ENCODE measurements at regions not wholly inside any gene's neighbourhood (a gene's known extent, or its start where the extent isn't known, plus 50 kb on each side); places are given as distances from the start of the nearest gene placed in this dataset.
"Not testable (repeated sequence)": the region's sequence is repeated elsewhere in the genome, so short reads cannot be mapped to it uniquely, and the experiment has no call there.

GRCh38 chr20:60171313-60171712 is 213.1 kb downstream of the CDH26 start:
- no peak for DNase-seq

- DNase-seq, result no peak
Measured at GRCh38 chr20:60171738-60172137, 213.5 kb downstream of the CDH26 start.

- no peak for DNase-seq
Measured at GRCh38 chr20:60172346-60172984, 214.2 kb downstream of the CDH26 start.

DNA sequence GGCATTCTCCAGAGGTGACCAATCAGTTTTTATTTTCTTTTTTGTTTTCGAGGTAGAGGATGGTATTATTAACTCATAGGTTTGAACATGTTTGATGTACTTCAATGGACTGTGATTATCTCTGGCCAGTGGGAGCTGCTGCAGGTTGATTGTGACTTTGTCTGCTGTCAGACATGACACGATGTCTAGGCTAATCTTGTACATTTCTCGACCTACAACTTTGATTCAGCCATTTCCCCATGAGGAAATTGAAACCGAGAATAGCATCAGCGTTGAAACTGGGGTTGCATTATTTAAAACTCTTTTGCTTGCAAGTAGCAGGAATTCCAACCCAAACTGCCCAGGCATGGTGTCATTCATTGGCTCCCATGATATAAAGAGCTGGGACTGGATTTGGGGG is 218.9 kb downstream of the CDH26 start:
- no peak for DNase-seq

- DNase-seq, result no peak
Measured at GRCh38 chr20:60180986-60181385, 222.8 kb downstream of the CDH26 start.

- no peak for DNase-seq
Measured at GRCh38 chr20:60186412-60186811, 228.2 kb downstream of the CDH26 start.

GRCh38 chr20:60187683-60188082 is 229.5 kb downstream of the CDH26 start:
- no peak for DNase-seq

- no peak for DNase-seq
Measured at GRCh38 chr20:60191014-60191413, 232.8 kb downstream of the CDH26 start.

- no peak for DNase-seq
Measured at GRCh38 chr20:60192326-60192725, 234.1 kb downstream of the CDH26 start.

- DNase-seq, result not testable (repeated sequence)
Measured at GRCh38 chr20:60199132-60199531, 240.9 kb downstream of the CDH26 start.

GRCh38 chr20:60199866-60200265 is 241.6 kb downstream of the CDH26 start:
- DNase-seq, result no peak

DNA sequence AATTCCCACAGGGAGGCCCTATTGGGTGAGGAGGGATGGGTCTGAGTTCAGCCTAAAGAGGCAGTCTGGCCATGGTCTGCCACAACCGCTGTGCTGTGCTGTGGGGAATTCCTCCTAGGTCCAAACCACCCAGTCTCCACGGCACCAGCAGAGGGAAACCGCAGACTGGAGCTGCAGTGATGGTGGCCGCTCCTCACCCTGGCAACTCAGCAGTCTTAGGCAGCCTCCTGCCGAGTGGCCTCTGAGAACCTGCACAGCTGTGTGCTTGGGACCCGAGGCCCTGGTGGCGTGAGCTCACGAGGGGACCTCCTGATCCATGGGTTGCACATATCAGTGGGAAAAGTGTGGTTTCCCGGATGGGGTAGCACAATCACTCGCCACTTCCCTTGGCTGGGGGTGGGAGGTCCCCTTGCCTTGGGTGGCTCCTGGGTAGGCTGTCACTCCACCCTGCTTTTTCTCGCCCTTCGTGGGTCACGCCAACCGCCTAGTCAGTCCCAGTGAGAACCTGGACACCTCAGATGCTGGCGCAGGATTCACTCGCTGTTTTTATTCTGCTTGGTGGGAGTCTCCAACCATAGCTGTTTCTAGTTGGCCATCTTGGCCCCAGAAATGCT is 242.2 kb downstream of the CDH26 start:
- no peak for DNase-seq

GRCh38 chr20:60201198-60201835 is 243.1 kb downstream of the CDH26 start:
- no peak for DNase-seq

- DNase-seq, result no peak
Measured at GRCh38 chr20:60202046-60202445, 243.8 kb downstream of the CDH26 start.

DNA sequence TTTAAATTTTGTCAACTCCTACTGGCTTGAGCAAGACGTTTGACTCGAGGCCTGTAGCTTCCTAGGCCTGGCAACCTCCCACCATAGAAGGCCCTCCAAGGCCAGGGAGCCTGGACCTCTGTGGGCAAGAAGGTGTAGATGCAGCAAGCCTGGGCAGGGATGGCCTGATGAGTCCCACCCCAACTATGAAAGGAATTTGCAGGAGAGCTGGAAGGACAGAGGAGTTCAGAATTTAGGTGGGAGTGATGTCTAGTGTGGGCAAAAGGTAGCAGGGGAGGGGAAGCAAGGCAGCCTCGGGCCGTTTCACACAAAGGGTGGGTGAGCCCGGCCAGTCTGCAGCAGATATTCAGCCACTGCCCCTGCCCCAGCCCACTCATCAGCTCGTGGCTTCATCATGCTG is 245.2 kb downstream of the CDH26 start:
- DNase-seq, result no peak

DNA sequence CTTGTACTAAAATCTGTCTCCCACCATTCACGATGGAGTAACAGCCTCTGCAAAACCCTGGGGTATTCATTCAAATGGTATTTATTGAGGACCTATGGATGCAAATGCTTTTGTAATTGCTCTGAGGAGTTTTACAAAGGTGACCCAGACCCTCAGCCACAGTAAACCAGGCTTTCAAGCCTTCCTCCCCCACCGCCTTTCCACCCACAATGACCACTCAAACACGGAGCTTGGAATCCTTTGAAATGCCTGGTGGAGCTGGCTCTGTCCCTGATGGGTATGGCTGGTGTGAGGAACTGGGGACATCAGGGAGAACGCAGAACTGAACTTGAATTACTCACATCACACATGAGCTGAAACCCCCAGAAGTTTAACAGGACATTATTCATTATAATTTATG is 246.4 kb downstream of the CDH26 start:
- DNase-seq, result no peak

DNA sequence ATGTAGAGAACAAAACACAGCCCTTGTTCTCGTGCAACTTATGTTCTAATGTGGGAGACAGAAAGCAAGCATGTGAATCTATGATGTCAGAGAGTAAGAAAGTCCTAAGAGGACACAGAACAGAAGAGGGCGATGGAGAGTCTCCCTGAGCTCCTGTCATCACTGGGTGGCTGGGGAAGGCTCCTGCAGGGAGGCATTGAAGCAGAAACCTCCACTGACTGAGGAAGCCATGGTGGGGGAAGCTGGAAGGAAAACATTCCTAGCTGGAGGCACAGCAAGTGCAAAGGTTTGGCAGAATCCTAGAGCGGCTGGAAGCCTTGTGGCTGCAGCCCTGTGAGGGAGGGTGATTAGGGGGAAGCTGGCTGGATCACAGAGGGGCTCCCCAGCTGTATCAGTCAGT is 248.0 kb downstream of the CDH26 start:
- DNase-seq, result no peak

- DNase-seq, result no peak
Measured at GRCh38 chr20:60209048-60209447, 250.8 kb downstream of the CDH26 start.

DNA sequence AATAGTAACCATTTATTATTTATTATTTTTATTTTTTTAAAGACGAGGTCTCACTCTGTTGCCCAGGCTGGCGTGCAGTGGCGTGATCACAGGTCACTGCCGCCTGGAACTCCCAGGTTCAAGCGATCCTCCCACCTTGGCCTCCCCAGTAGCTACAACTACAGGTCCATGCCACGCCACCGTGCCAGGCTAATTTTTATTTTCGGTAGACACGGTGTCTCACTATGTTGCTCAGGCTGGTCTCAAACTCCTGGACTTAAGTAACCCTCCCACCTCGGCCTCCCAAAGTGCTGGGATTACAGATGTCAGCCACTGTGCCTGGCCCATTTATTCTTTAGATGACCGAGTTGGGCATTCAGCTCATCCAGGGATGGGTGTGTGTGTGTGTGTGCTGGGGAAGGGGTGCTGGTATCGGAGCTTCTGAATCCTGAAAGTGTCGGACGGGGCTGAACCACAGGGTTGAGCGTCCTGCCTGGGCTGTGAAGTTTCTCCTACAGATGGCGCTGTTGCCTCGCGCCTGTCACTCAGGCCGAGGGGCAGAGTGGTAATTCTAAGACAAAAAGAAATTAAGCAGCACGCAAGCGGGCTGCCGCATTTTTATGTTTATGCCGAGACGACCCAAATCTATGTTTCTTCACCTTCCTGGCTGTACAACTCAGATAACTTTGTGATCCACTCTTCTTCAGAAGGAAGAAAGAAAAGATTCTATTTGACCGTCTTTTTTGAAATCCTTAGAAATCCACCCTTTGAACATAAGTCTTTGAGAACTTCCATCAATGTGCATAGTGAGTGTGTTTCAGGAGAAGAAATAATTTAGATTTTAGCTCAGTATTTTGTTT is 252.8 kb downstream of the CDH26 start:
- peak; percentile 50 for DNase-seq

DNA sequence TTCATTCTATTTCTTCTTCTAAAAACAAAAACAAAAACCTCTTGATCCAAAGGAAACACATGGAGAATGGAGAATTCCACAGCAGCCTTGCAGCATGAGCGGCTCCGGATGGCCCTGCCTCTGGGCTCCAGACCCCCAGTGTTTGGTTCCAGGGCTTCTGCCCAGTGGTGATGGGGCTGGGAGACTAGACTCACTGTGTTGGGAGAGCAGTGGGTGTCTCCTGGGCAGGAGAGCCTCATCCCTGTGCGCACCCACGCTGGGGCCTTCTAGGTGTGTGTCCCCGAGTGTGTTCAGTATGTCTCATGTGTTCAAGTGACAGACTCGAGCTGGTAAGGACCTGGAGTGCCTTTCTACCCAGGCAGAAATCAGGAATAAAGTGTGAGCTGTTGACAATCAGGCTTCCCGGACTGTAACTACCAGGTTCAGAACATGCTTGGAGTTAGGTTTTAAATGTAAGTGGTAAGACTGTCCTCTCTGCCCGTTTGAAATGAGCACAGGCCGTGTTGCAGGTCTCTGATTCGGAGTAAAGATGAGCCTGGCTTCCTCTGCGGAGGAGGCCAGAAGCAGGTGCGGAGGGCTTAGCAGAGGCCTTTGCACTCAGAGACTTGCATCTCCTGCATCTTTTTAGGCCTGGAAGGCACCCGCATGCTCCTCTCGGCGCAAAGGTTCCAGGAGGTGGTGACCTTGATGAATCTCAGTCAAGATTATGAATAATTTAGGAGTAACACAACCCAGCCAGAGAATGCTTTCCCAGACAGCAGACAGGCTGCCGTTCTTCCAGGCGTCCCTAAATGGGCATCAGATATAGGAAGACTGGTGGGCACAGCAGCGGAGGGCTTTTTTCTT is 253.6 kb downstream of the CDH26 start:
- DNase-seq, result no peak

DNA sequence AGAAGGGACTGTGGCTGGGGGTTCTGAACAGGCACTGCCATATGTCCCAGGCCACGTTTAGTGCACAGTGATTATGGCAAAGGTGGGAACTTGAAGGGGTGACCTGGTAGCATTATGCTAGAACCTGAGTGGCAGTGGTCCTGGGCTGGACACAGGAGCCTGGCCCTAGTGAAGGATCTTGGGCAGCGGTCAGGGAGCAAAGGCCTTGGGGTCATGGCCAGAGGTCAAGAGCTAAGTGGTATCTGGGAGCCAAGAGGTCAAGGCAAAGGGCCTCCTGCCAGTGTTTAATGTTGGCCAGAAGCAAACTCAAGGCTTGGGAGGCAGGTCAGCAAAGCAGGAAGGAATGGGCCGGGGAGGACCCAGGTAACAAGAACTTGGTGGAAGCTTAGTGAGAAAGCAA is 254.5 kb downstream of the CDH26 start:
- no peak for DNase-seq

Measured in right kidney (tissue), 1 donor.